NB4 (cell line): ENCODE measurements at regions not wholly inside any gene's neighbourhood (a gene's known extent, or its start where the extent isn't known, plus 50 kb on each side); places are given as distances from the start of the nearest gene placed in this dataset.

Experiments used
- CTCF ChIP-seq: IDR thresholded peaks from one replicate; pipeline ENCODE4 v1.5.1; 2012; ENCODE audit warnings: low read depth, low read length
- MYC ChIP-seq: IDR thresholded peaks from 2 replicates; pipeline ENCODE4 v1.6.1; 2011; ENCODE audit warnings: low read depth, low read length

- TF ChIP-seq CTCF (peak; percentile 68), MYC (no peak)
These were observed 83.9 kb downstream of the SOD2 start for GRCh38 chr6:159608961-159609651.
